Dermis microvascular lymphatic vessel endothelial cell (primary cell): ENCODE measurements at regions not wholly inside any gene's neighbourhood (a gene's known extent, or its start where the extent isn't known, plus 50 kb on each side); places are given as distances from the start of the nearest gene placed in this dataset.
"Not testable (repeated sequence)": the region's sequence is repeated elsewhere in the genome, so short reads cannot be mapped to it uniquely, and the experiment has no call there.

Source experiments
- DNase-seq, 2 donors: peaks; one replicate each; pipeline versions ENCODE4 v3.0.0 to v3.0.0-alpha.2; 2010; ENCODE audit warnings: low read depth in 2 of 2

DNA sequence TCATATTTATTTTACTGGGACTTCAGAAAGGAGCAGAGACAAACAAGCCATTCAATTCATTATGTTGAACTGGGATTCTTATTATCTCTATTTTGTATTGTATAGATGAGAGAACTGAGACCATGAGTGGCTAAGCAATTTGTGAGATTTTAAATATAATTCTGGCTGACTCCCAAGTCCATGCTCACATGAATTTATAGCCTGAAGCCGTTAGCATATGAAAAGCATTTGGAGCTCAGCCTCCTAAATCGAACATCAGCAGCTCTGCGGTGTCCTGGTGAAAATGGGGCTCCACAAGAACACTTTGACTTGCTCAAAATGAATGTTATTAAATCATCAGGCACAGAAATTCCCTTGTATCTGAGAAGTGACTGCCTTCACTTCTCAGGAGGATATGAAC, 96.8 kb upstream of the DPT start:
- DNase-seq: no peak

DNA sequence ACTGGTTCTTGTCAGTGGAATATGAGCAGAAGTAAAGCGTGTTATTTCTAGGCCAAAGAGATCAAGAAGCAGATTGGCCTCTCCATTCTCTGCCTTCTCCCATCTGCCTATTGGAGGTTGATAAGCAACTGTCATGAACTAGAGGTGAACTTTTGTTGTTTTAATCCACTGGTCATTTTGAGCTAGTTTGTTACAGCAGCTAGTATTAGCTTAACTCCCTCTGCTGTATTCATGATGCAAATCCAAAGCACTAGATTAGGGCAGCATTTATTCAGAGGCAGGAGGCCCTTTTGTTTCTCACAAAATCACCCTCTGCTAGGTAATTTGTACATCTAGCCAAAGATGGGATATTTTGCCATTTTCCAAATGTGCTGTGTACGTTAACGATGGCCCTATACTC, 97.3 kb upstream of the DPT start:
- DNase-seq: no peak

DNA sequence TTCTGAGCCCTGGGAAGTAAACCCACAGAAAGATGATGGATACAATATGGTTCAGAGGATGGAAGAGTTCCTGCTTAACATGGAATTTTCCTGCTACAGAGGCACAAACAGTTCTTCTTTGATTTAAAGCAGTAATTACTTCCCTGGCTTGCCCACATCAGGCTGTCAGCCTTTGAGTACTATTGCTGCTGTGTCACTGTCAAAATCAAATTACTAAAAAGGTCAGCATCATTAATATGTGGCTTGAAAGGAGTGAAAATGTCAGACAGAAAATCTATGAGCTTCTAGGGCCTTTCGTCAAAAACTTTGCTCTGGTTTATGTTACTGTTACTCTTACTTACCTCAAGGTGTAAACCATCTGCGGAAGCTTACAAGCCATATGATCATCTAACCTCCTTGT, 98.6 kb upstream of the DPT start:
- DNase-seq: no peak

DNA sequence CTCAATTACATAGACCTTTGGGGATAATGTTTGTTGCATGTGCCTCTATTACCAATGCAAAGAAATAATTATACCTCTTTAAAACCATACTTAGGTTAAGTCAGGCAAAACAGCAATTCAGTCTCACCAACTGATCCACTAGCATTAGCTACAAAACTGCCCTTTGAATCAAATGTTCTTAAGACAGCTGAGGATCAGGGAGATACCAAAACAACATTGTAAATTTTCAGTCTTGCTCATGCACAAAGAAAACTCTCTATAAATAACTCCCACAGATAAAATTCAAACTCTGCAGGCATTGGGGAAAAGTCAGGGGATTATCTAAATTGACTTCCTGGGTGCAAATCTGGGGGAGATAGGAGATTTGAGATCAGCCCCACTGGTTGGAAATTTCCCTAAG, 100.9 kb upstream of the DPT start:
- DNase-seq: no peak

DNA sequence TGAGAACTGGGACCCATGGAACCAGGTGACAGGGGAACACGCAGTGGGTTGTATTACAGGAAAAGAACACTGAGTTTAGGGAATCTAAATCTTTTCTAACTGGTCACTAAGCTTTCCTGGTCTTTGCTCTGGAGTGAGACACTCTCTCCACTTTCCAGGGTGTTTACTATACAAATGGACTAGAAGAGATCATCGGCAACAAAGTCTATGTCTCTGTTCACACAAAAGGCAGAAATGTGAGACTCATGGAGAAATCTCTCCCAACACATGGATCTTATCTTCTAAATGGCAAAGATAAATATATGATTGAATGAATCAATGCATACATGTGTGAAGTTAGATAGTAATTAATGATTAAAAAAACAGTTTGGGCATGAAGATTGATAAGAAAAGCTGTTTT, 101.6 kb upstream of the DPT start:
- DNase-seq: no peak

DNA sequence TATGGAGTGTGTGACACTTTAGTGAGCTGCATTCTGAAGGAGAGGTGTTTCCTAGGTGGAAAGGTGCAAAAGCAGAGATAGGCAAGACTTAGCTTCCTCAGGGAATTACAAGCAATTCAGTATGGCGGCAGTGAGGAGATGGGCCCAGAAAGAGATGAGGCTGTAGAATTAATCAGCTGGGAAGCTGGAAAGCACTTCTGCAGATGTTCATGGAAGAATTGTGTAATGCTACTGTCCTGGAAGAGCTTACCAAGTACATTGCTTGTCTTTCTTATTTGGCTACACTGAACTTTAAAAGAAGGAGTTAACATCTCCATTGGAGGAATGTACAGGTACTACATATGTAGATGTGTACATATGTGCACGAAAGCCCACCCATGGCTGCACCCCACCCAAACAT, 103.7 kb upstream of the DPT start:
- no peak for DNase-seq

DNA sequence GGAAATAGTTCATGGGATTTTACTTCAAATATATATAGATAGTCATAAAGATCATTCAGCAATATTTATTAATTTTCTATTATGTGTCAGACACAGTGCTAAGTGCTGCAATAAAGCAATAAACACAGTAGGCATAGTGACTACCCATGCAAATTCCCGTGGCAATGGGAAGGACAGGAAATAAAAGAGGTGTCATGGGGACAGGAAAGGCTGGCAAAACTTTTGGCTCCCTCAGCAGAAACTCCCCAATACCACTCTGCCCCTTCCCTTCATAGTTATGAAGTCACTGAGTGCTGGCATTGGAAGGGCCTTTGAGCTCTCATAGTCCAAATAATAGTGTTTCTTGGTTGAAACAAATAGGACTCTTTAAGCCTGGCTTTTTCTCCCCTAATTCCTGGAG, 104.4 kb upstream of the DPT start:
- DNase-seq: no peak

DNA sequence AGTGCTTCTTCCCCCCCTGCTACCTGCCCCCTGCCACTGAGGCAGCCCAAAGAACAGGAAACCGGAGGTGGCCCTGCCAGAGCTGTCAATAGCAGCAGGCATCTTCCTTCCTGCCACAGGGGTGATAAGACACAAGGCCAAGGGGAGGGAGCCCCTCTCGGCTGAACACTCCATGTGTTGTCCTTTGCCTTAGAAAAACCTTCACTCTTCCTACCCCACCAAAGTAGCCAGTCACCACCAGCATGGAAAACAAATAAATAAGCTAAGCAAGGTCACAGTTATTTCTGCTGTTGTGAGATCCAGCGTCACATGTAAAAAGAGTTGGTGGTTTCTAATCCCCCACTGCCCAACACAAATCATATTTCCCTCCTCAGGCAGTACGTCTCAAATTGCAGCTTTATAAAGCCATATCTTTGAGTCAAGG, 104.8 kb upstream of the DPT start:
- DNase-seq: no peak

DNA sequence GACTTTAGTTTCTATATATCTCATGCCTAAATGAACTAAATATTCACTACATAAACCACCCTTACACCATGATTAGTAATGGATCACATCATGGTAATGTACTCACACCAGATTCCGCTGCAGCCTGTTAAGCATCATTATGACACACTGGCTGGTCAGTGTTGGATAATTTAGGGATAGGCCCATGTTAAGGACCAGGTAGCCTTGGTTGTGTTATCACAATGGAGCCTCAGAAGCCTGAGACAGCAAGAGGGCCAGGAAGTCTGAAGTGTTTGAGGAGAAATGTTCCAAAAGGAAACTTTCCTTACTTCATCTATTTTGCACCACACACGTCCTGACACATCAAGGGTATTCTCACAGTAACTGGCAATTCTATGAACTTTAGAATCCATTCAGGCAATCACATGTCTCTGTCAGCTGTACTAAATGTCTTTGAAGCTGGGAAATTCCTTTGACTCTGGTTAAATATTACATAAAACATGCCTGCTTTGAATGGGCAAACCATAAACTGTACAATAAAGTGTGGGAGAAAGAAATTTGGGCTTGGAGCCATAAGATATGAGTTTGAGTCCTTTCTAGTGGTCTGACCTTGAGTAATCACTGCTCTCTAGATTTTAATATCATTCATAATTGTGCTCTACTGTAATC, 105.3 kb upstream of the DPT start:
- no peak for DNase-seq

DNA sequence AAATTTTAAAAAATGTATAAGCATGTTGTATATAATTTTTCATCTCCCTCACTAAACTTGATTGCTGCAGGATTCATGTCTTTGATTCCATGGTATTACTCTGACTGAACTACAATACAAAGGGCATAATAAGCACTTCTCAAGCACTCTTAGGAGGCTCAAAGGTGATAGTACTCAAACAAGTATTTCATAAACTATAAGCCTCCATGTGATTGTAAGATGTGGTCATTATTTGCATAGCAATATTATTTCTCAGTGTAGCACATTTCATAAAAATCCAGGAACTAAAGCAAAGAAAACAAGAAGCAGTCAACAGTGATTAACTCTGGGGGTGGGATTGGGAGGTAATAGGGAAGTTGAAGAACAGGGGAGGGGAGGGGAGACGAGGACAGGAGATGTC, 106.2 kb upstream of the DPT start:
- no peak for DNase-seq

DNA sequence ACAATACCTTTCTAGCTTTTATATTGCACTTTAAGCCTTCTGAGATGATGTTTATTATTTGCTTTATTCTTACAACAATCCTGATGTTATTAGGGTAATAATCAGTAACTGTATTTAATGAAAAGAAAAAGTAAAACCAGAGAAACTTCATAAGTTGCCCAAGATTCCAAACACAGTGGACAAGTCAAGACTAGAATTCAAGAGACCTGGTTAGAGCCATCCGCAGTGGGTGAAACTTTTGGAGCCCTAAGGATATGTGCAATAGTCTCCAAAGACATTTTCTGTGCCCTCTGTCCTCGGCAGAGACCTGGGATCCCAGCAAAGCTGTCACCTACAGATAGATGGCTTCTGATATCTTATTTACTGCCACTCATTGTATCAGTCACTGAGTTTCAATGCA, 106.8 kb upstream of the DPT start:
- no peak for DNase-seq

DNA sequence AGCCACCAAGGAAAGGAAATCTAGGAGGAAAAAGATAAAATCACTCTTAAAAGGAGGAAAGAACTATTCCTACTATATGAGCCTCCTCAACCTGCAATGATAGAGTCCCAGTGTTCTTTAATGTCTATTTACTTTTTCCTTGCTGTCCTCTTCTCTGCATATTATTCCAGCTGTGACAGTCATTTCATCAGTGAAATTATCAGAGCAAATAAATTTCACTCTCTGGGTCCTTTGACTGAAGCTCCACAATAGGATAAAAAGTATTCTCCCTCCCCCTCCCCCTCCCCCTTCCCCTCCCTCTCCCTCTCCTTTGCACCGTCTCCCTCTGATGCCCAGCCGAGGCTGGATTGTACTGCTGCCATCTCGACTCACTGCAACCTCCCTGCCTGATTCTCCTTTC, 107.5 kb upstream of the DPT start:
- no peak for DNase-seq

DNA sequence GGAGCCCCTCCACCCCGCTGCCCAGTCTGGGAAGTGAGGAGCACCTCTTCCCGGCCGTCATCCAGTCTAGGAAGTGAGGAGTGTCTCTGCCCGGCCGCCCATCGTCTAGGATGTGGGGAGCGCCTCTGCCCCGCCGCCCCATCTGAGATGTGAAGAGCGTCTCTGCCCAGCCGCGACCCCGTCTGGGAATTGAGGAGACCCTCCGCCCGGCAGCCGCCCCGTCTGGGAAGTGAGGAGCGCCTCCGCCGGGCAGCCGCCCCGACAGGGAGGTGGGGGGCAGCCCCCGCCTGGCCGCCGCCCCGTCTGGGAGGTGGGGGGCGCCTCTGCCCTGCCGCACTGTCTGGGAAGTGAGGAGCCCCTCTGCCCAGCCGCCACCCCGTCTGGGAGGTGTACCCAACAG, 108.2 kb upstream of the DPT start:
- DNase-seq: not testable (repeated sequence)

DNA sequence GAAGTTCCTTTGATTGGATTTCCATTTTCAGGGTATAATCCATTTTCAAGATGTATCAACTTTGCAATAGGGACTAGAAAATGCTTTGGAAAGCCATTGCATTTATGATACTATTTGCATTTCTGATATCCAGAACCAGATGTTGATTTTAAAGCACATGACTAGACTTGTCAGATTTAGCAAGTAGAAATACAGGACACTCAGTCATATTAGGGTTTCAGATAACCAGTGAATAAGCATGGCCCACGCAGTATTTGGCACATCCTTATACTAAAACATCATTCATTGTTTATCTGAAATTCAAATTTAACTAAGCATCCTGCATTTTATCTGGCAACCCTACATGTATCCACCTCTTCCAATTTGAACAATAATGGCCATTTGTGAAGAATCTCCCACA, 113.3 kb upstream of the DPT start:
- no peak for DNase-seq

DNA sequence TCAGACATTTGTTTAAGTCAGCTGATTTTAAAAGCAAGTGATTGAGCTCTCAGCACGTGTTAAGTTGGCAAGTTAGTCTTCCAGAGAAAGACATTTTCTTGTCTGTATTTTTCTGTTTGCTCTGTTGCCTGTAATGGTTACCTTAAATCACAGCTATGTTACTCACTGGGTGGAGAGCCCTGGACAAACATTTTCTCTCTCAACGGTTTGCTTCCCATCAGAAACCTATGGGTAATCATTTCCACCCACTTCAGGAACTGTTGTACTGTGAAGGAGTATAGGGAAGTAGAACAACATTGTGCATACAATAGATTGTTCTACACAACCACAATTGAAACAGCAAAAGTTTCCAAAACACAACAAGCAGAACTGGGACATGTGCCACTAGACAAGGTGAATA, 113.9 kb upstream of the DPT start:
- no peak for DNase-seq

DNA sequence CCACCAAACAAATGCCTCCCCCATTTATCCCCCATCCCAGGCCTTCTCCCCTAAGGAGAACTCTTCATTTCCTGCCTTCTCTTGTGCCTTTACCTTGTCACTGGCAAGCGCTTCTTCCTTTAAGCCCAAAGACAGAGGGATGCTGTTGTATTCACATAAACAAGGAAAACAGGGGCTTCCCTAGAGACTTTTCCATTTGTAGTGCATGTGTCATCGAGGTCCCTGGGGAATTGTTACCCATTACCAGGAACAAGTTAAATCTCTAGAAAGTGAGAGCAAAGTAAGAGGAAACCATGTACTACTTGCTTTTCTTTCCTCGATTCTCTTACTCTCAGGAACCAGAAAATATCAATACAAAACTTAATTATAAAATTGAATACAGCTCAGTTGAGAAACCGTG, 114.4 kb upstream of the DPT start:
- no peak for DNase-seq

DNA sequence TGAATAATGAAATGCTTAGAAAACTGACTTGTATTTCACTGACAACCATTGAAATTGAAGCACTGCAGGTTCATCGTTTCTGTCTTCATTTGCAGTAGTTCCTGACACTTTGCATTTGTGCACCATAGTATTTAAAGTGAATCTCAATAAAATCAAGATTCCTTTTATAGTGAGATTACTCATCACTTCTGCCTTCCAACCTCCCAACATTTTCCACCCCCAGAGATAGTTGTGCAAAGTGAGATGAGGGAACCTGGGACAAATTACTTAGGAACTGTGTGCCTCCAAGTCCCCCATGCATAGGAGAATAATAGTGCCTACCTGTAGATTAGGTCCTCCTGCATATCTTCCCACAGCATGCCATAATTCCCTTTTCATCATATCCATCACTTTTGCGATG, 114.9 kb upstream of the DPT start:
- DNase-seq: no peak

DNA sequence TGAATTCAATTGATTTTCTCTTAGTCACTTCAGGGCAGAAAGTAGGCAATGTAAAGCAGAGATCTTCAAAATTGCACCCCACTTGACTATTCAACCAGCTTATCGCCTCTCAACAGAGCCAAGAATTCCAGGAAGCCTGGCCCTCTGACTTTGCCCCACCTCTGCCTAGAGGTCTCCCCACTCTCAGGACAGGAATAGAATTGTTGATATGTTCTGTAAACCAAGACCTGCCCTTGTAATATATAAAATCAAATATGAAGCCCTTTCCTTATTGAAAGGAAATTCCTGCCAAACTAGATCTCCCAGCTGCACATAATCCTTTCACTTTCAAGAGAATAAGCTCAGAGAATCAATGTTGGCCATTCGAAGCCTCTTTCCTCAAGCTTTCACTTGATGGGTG, 116.1 kb upstream of the DPT start:
- no peak for DNase-seq

DNA sequence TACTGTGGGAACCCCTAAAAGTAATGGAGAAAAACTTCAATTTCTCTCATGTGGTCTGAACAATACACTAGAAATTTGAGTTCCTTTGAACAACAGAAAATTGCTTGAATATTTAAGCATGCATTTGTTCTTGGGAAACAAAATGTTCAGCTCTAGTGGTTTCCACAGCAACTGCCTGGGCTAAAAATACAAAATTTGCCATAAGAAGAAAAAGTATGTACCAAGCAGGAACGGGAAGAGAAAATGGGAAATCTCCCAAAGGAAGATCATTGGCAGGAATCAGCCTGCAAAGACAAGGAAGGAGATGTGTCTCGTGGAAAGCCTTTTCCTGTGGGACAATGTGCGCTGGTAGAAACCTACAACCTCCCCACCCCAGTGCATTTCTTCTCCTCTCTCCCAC, 119.0 kb upstream of the DPT start:
- DNase-seq: no peak

DNA sequence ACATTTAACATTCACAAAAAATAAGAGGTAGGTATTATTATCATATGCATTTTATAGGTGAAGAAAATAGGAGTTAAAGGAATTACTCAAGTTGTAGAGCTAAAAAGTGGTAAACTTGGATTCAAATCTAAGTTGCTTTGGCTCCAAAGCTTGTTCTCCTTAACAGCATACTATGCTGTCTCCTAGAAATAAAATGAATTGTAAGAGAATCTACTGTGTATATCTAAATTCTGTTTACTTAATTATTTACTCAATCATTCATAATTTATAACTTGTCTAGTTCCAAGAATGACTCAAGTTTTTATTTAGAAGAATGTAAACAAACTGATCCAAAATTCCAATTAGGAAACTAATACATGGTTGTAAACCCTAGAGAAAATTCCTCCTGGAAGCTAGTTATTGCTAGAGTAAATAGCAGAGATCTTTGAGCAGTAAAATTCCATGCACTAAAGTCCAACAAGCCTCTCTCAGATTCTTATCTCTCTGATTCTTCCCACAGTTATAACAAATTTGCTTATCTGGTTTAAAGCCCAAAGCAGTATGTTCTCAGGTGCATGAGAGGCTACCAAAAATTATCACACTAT, 132.5 kb upstream of the DPT start:
- no peak for DNase-seq

DNA sequence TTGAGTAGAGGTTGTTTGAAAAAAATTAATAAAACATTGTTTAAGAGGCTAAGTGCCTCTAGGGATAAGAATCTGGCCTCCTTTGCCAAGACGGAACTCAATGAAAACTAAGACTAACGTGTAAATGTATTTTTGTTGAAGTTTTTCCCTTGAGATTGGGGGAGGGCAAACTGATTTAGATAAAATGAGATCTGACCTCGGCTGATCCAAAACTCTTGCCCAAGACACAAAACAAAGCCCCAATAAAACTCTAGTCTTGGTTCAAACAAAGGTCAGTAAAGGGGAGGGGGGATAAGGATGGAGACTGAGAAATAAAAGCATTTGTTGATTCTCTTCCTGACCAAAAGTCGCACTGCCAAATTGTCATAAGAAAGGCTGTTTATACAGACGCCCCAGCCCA, 134.8 kb upstream of the DPT start:
- no peak for DNase-seq

DNA sequence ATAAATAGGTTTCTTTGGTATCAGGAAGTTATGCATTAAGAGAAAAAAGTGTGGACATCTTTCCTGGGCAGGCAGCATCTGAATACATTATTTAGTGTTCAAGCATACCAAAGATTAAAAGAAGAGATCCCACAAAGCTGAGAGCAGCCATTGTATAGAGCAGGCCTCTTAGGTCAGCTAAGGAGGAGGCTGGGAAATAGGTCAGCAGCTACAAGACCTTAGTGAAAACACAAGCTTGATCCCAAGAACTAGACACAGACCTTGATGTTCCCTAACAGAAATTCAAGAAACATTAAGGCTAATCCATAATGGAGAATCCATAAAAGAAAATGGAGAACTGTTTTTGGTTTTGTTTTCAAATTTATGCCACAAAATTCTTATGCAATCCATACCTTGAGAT, 135.3 kb upstream of the DPT start:
- no peak for DNase-seq

DNA sequence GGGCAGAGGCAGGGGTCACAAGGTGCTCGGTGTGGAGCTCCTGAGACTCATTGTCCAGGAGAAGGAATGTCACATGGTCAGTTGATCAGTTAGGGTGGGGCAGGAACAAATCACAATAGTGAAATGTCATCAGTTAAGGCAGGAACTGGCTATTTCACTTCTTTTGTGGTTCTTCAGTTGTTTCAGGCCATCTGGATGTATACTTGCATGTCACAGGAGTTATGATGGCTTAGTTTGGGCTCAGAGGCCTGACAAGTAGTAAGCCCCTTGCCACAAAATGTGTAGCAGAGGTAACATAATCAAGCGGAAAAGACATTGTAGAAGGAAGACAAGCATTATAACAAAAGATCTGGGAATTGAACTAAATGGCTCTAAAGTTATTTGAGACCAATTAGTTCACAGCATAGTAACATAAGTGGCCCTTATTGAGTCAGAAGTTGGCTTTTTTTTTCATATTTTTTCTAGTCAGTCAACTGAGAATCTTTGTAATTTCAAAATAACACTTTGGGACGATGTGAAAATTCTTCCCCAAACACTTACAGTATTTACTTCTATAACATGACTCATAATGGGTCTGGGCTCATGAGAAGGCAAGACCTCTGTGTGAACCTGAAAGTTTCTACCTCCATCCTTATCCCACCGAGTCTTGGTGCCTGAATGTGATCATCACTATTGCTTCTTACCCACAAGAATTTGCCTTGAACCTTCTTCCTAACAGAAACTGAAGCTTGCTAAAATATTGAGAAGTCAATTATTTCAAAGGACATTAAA, 137.0 kb upstream of the DPT start:
- DNase-seq: no peak
